Mucosa of gallbladder (tissue), 1 donor: ENCODE measurements at regions not wholly inside any gene's neighbourhood (a gene's known extent, or its start where the extent isn't known, plus 50 kb on each side); places are given as distances from the start of the nearest gene placed in this dataset.
"Not testable (repeated sequence)": the region's sequence is repeated elsewhere in the genome, so short reads cannot be mapped to it uniquely, and the experiment has no call there.

ENCODE experiments used
- DNase-seq: peaks from one replicate; pipeline ENCODE4 v3.0.0-alpha.2; 2020; ENCODE audit warnings: low spot score
- donor health status: DM: no; HTN: no; CAD: no.

DNA sequence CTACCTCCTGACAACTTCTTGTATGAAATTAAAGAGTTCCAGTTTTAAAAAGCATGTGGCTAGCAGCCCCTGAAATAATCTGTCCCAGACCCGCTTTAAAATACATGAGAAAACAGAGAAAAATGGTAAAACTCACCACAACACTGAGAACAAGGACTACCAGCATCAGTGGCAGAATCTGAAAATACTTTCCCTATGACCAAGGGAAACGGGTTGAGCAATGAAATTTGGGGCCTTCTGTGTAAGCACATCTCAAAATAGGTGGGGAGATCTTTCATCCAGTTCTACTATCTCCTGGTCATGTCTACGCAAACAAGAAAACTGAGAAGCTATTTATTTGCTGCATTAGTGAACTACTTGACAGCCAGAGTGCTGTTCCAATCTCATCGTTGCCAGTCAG is 172.3 kb downstream of the LNPK start:
- no peak for DNase-seq

- DNase-seq, result no peak
Observed at GRCh38 chr2:175827856-175828255, 174.2 kb downstream of the LNPK start.

DNA sequence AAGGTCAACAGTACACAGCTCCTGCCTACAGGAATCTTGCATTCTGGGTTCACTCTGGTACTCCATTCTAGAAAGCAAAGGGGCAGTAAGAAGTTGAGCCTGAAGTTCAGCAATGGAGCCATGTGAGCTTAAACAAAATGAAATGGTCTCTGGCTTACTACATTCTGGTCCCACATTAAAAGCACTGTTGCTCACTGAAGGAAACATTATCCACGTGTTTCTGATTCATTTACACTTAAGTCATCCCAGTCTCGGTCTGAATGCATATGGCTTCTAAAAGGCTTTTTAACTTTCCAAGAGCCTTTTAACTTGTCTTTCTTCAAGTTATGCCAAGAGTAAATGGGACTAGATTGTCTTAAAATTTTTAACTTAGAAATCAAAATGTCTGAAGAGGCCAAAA is 177.8 kb downstream of the LNPK start:
- DNase-seq, result no peak

- DNase-seq, result no peak
Observed at GRCh38 chr2:175823707-175824073, 178.4 kb downstream of the LNPK start.

DNA sequence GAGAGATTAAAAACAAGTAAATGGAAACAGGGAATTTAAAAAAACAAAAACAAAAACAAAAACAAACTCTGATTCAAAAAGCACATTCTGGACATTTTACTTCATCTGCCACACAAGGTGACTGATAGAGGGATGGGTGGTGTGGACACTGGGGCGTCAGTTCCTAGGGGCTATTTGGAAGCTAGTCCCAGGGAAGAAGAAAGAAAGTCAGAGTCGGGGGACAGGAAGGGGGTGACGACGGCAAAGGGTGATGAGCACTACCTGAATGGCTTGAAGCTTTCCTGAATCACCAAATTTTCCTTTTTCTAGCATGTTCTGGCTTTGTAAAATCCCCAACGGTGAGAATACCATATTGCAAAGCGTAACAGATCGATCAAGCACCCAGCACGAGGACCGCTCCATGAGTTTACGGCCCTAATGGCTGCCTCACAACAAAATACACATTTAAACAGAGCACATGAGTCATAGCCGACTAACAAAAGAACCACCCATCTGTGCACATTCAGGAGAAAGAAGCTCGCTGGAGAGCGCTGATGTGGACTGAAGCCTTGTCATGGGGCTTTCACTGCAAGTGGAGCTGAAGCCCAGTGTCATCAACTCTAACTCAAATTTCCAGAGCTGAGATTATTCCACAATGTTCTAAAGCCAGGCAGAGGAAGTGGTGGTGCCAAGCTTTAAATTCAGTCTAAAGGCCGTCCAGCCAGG is 178.9 kb downstream of the LNPK start:
- no peak for DNase-seq

GRCh38 chr2:175817221-175817620 is 184.8 kb downstream of the LNPK start:
- no peak for DNase-seq

- DNase-seq, result no peak
Observed at GRCh38 chr2:175815537-175815936, 186.5 kb downstream of the LNPK start.

- no peak for DNase-seq
Observed at GRCh38 chr2:175811971-175812370, 190.1 kb downstream of the LNPK start.

DNA sequence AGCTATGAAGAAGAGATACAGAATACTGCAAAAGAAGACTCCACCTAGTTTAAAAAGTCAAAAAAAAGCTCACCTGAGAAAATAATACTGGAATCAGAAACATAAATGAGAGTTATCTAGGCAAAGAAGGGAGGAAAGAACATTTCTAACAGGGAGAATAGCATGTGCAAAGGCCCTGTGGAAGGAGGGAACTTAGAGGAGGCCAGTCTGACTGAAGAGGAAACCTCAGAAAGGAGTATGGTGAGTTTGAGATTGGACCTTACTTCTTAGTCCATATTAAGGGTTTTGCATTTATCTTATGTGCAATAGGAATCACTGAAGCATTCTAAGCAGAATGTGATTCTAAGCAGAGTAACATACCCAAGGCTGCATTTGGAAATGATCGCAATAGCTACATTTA is 193.2 kb downstream of the LNPK start:
- DNase-seq, result no peak

- DNase-seq, result no peak
Observed at GRCh38 chr2:175808078-175808477, 194.0 kb downstream of the LNPK start.

DNA sequence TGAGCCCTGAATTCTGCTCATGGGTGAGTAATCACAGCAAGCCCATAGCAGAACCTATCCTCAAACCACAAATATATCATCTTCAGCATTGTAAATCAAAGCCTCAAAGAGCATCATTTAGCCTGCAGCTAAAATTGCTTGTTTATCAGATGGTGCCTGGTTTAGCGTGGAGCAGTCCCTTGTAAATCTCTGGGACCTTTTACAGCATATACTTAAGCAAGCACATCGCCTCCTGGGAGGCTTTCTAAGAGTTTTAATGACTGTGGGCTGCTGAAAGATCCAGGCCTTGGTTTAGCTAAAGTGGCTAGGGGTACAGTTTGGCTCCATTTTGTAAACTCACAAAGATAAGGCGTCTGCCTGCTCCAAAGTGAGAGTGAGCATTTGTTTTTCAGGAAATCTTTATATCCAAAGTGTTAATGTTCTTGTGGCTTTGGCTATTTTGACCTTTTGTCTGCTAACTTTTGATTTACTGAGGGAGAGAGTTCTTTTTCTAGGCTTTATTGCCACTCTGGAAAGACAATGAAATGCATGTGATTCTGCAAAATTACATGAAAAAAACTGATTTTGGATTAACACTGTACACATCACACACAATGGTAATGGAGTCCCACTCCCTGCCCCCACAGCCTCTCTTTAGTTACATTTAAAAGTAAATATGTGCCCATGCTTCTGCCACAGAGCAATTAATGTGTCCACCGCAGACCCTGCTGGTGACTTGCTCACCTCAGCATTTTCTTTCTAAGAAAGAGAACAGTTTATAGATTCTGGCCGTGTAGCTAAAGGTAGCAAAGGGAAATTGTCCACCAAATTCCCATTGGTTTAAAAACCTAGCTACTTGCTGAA is 194.8 kb downstream of the LNPK start:
- DNase-seq, result no peak

GRCh38 chr2:175806570-175806969 is 195.5 kb downstream of the LNPK start:
- no peak for DNase-seq

GRCh38 chr2:175806125-175806490 is 196.0 kb downstream of the LNPK start:
- DNase-seq, result no peak

- no peak for DNase-seq
Observed at GRCh38 chr2:175805442-175806124, 196.5 kb downstream of the LNPK start.

GRCh38 chr2:175804122-175804521 is 197.9 kb downstream of the LNPK start:
- no peak for DNase-seq

DNA sequence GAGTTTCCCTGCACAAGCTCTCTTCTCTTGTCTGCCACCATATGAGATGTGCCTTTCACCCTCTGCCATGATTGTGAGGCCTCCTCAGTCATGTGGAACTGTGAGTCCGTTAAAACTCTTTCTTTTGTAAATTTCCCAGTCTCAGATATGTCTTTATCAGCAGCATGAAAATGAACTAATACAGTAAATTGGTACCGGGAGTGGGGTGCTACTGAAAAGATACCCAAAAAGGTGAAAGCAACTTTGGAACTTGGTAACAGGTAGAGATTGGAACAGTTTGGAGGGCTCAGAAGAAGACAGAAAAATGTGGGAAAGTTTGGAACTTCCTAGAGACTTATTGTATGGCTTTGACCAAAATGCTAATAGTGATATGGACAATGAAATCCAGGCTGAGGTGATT is 205.6 kb downstream of the LNPK start:
- DNase-seq, result not testable (repeated sequence)

DNA sequence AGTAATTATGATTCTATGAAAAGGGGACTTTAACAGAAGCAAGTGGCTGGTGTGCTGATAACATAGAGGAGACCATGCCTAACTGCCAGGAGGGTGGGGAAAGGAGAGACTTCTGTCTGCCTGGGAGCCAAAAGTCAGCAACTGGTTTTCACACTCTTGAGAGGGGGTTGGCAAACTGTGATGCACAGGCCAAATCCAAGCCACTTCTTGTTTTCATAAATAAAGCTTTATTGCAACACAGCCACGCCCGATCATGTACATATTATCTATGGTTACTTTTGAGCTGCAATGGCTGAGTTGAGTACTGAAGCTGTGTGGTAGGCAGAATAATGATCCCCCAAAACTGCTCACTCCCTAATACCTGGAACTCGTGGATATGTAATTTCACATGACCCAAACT is 208.4 kb downstream of the LNPK start:
- no peak for DNase-seq

- DNase-seq, result no peak
Observed at GRCh38 chr2:175792881-175793280, 209.2 kb downstream of the LNPK start.

- DNase-seq, result no peak
Observed at GRCh38 chr2:175792199-175792598, 209.9 kb downstream of the LNPK start.

- DNase-seq, result no peak
Observed at GRCh38 chr2:175786471-175787124, 215.5 kb downstream of the LNPK start.

DNA sequence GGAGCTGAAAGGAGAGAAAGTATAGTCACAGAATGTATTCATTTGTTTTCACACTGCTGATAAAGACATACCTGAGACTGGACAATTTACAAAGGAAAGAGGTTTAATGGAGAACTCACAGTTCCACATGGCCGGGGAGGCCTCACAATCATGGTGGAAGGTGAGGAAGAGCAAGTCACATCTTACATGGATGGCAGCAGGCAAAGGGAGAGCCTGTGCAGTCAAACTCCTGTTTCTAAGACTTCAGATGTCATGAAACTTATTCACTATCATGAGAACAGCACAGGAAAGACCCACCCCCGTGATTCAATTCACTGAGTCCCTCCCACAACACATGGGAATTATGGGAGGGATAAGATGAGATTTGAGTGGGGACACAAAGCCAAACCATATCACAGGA is 224.7 kb downstream of the LNPK start:
- DNase-seq, result not testable (repeated sequence)

- no peak for DNase-seq
Observed at GRCh38 chr2:175769200-175769599, 232.9 kb downstream of the LNPK start.
